22Rv1 (cell line): ENCODE measurements at regions not wholly inside any gene's neighbourhood (a gene's known extent, or its start where the extent isn't known, plus 50 kb on each side); places are given as distances from the start of the nearest gene placed in this dataset.

ENCODE experiments used
- ZFX ChIP-seq: fragments of 450-650 bp; IDR thresholded peaks from 2 replicates; pipeline ENCODE4 v1.6.1; 2017; ENCODE audit warnings: antibody characterized with exemption, borderline replicate concordance
- TF ChIP-seq, protein P1 (sequence below): fragments of 450-650 bp; IDR thresholded peaks from 2 replicates; pipeline ENCODE4 v1.5.1; 2017; ENCODE audit warnings: mild to moderate bottlenecking

- TF ChIP-seq, protein P1, sequence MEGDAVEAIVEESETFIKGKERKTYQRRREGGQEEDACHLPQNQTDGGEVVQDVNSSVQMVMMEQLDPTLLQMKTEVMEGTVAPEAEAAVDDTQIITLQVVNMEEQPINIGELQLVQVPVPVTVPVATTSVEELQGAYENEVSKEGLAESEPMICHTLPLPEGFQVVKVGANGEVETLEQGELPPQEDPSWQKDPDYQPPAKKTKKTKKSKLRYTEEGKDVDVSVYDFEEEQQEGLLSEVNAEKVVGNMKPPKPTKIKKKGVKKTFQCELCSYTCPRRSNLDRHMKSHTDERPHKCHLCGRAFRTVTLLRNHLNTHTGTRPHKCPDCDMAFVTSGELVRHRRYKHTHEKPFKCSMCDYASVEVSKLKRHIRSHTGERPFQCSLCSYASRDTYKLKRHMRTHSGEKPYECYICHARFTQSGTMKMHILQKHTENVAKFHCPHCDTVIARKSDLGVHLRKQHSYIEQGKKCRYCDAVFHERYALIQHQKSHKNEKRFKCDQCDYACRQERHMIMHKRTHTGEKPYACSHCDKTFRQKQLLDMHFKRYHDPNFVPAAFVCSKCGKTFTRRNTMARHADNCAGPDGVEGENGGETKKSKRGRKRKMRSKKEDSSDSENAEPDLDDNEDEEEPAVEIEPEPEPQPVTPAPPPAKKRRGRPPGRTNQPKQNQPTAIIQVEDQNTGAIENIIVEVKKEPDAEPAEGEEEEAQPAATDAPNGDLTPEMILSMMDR, result no peak
- TF ChIP-seq ZFX, result no peak
Measured at GRCh38 chr7:153097511-153098201, 338.1 kb downstream of the ACTR3B start.
